ENCODE measurements at regions not wholly inside any gene's neighbourhood (a gene's known extent, or its start where the extent isn't known, plus 50 kb on each side); places are given as distances from the start of the nearest gene placed in this dataset.

DNA sequence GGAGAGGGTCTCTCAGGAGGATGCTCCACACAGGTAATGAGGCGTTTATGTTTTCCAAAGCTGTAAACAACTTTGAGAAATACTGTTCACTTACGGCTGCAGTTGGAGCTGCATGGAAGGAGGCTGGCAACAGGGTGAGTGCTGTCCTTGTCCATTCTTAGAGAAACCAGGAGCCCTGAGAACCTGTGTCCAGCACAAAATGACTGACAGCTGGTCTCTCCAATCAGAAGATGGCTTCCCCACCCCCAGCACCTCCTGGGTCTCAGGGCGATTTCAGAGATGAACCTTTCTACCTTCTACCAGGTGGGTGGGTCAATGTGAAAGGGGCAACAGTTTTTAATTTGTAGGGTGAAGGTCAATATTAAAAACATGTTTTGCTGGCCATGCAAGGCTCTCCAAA, 353.6 kb downstream of the NPHP4 start:
- no peak for ATAC-seq
- Histone ChIP-seq H3K9me3 (no peaks in the 10 kb centered on the region), H3K4me1 (ENCODE audit: low read depth) (no peaks in the 10 kb centered on the region), H3K36me3 (ENCODE audit: low read depth) (no peaks in the 10 kb centered on the region), H3K4me3 (no peak overlapping the region)
- intact Hi-C loops (cut with DNase I, micrococcal nuclease) = no loop called here
- TF ChIP-seq, protein P1, sequence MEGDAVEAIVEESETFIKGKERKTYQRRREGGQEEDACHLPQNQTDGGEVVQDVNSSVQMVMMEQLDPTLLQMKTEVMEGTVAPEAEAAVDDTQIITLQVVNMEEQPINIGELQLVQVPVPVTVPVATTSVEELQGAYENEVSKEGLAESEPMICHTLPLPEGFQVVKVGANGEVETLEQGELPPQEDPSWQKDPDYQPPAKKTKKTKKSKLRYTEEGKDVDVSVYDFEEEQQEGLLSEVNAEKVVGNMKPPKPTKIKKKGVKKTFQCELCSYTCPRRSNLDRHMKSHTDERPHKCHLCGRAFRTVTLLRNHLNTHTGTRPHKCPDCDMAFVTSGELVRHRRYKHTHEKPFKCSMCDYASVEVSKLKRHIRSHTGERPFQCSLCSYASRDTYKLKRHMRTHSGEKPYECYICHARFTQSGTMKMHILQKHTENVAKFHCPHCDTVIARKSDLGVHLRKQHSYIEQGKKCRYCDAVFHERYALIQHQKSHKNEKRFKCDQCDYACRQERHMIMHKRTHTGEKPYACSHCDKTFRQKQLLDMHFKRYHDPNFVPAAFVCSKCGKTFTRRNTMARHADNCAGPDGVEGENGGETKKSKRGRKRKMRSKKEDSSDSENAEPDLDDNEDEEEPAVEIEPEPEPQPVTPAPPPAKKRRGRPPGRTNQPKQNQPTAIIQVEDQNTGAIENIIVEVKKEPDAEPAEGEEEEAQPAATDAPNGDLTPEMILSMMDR (IDR thresholded peaks at IDR 0.05) = no peak
- no peak for DNase-seq

DNA sequence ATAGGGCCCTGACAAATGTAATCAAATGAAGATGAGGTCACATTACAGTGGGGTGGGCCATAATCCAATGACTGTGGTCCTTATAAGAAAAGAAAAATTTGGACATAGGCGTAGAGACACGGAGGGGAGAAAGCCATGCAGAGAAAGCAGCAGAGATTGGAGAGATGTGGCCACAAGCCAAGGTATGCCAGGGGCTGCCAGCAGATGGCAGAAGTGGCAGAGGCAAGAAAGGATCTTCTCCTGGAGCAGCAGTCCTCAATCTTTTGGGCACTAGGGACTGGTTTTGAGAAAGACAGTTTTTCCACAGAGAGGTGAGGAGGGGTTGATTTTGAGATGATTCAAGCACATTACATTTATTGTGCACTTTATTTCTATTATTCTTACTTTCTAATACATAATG, 355.1 kb downstream of the NPHP4 start:
- intact Hi-C loops (cut with DNase I, micrococcal nuclease) = no loop called here
- TF ChIP-seq, protein P1 (IDR thresholded peaks at IDR 0.05) = peak; percentile 33
- ATAC-seq (peak; percentile 32), DNase-seq (peak in 2 of 3 donors; percentile 61 to 65)
- Histone ChIP-seq H3K4me3 (no peak overlapping the region), H3K9me3 (no peaks in the 10 kb centered on the region), H3K36me3 (ENCODE audit: low read depth) (no peaks in the 10 kb centered on the region), H3K4me1 (ENCODE audit: low read depth) (no peaks in the 10 kb centered on the region)

DNA sequence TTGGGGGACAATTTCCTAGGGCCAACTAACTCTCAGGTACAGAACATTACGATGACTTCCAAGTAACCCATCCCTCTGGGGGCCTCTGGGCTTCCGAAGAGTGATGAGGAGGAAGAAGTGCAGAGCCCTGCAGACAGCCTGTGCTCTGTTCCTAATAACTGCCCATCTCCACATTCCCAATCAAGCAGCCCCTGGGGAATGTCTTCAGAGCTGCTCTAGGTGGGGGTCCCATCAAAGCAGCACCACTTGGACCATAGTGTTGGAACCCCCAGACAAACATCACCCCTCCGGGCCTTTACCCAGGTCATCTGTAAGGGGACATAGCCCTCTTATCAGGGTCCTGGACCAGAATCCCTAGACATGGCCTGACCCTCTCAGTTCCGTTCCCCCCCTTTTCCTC, 357.3 kb downstream of the NPHP4 start:
- DNase-seq (no peak), ATAC-seq (no peak)
- TF ChIP-seq, protein P1 (IDR thresholded peaks at IDR 0.05) = no peak
- intact Hi-C loops (cut with DNase I, micrococcal nuclease) = no loop called here
- Histone ChIP-seq H3K4me1 (ENCODE audit: low read depth) (no peaks in the 10 kb centered on the region), H3K4me3 (no peak overlapping the region), H3K36me3 (ENCODE audit: low read depth) (no peaks in the 10 kb centered on the region), H3K9me3 (no peaks in the 10 kb centered on the region)

DNA sequence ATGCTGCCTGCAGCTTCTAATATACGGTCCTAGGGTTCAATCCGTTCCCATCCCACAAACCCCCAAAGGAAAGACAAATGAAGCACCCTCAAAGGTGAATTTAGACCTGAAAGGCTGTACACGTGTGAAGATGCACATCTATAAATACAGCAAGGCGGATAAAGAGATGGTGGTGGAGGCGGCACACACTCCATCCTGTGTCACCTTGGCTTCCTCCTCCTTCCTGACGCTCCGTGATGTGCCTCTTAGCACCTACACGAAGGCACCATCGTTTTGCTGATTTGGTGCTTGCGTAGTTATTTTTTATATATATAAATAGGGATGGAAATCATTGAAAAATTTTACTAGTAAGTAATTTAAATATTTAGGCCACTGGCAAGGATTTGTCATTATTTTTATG, 359.4 kb downstream of the NPHP4 start:
- no peak for ATAC-seq
- H3K36me3 ChIP-seq (ENCODE audit: low read depth) = no peaks in the 10 kb centered on the region
- no peak overlapping the region for H3K4me3 ChIP-seq
- intact Hi-C loops (cut with DNase I, micrococcal nuclease) = no loop called here
- TF ChIP-seq, protein P1 (IDR thresholded peaks at IDR 0.05) = no peak
- no peaks in the 10 kb centered on the region for H3K9me3 ChIP-seq
- no peaks in the 10 kb centered on the region for H3K4me1 ChIP-seq (ENCODE audit: low read depth)
- DNase-seq = no peak

DNA sequence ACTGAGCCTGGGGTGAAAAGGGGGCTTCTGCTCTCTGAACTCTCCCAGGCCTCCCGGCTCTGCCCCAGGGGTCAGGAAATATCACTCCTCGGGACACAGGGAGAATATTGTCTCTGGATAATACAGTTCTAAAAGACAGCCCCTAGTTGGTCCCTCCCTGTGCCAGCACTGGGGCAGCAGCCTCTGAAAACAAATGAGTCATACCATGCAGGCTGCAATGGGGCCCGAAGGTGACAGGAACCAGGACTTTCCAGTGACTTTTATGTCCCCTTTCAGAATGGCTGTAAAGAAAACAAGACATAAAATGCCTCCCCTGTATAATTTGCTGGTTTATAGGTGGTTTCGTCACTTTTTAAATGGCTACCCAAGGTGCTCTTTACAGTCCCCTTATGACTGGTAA, 360.0 kb downstream of the NPHP4 start:
- H3K36me3 ChIP-seq (ENCODE audit: low read depth) = no peaks in the 10 kb centered on the region
- intact Hi-C loops (cut with DNase I, micrococcal nuclease) = no loop called here
- peak; percentile 86 for ATAC-seq
- TF ChIP-seq, protein P1 (IDR thresholded peaks at IDR 0.05) = no peak
- DNase-seq = peak in 1 of 3 donors; percentile 24
- H3K9me3 ChIP-seq = no peaks in the 10 kb centered on the region
- no peaks in the 10 kb centered on the region for H3K4me1 ChIP-seq (ENCODE audit: low read depth)
- H3K4me3 ChIP-seq = no peak overlapping the region

DNA sequence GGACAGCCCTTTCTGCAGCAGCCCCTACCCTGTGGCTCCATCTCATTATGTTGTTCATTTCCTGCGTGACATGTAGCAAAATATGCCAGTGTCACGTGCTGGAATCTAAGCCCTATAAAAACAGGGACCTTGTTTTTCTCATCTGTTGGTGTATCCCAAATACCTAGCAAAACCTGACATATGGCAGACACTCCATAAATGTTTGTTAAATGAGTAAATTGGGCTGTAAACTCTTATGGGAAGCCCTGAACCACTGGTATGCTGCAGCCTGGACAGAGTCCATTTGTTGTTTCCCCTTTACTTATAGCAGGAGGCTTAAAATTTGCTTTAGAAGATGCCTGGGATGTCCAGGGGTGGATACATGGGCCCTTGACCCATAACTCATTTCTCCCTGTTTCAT, 363.8 kb downstream of the NPHP4 start:
- Histone ChIP-seq H3K4me1 (ENCODE audit: low read depth) (no peaks in the 10 kb centered on the region), H3K9me3 (no peaks in the 10 kb centered on the region), H3K4me3 (no peak overlapping the region), H3K36me3 (ENCODE audit: low read depth) (no peaks in the 10 kb centered on the region)
- intact Hi-C loops (cut with DNase I, micrococcal nuclease) = no loop called here
- TF ChIP-seq, protein P1 (IDR thresholded peaks at IDR 0.05) = no peak
- DNase-seq (peak in 1 of 3 donors; percentile 12), ATAC-seq (peak; percentile 54)

Measured in mucosa of descending colon (tissue), 3 donors.